RWPE2 (cell line): ENCODE measurements at regions not wholly inside any gene's neighbourhood (a gene's known extent, or its start where the extent isn't known, plus 50 kb on each side); places are given as distances from the start of the nearest gene placed in this dataset.

Experiments used
- ATAC-seq: fragments of 200-7000 bp; cut with Tn5 transposase; 3 replicates; pipeline ENCODE4 v1.9.1; 2021; ENCODE audit warnings: low read depth
- DNase-seq: peaks from one replicate; pipeline ENCODE4 v3.0.0-alpha.2; 2020; ENCODE audit warnings: low spot score
- H3K27ac ChIP-seq: fragments of 450-650 bp; 2 replicates; pipeline ENCODE4 v1.5.1; 2017; ENCODE audit warnings: mild to moderate bottlenecking; ENCODE audit not compliant: poor library complexity, severe bottlenecking
- H3K27me3 ChIP-seq: fragments of 250-450 bp; sonication (Bioruptor Pico); 2 replicates; pipeline ENCODE4 v1.5.1; 2021; ENCODE audit warnings: mild to moderate bottlenecking, moderate library complexity; ENCODE audit not compliant: insufficient read depth, poor library complexity, severe bottlenecking
- H3K36me3 ChIP-seq: fragments of 250-450 bp; sonication (Bioruptor Pico); 2 replicates; pipeline ENCODE4 v1.5.1; 2020; ENCODE audit warnings: low read depth, mild to moderate bottlenecking, moderate library complexity
- H3K4me1 ChIP-seq: fragments of 250-450 bp; sonication (Bioruptor Pico); 2 replicates; pipeline ENCODE4 v1.5.1; 2021; ENCODE audit warnings: mild to moderate bottlenecking, moderate library complexity; ENCODE audit not compliant: insufficient read depth, poor library complexity, severe bottlenecking
- H3K4me3 ChIP-seq: fragments of 250-450 bp; sonication (Bioruptor Pico); 2 replicates; pipeline ENCODE4 v1.5.1; 2021; ENCODE audit warnings: mild to moderate bottlenecking, moderate library complexity; ENCODE audit not compliant: severe bottlenecking
- H3K9me3 ChIP-seq: fragments of 250-450 bp; sonication (Bioruptor Pico); 2 replicates; pipeline ENCODE4 v1.5.1; 2021; ENCODE audit warnings: mild to moderate bottlenecking, moderate library complexity; ENCODE audit not compliant: severe bottlenecking
- CTCF ChIP-seq: fragments of 450-650 bp; IDR thresholded peaks from one replicate; pipeline ENCODE4 v1.5.1; 2017; ENCODE audit warnings: mild to moderate bottlenecking, moderate library complexity; ENCODE audit not compliant: poor library complexity, severe bottlenecking

- H3K36me3 ChIP-seq, result no peaks in the 10 kb centered on the region
- no peaks in the 10 kb centered on the region for H3K9me3 ChIP-seq
- no peaks in the 10 kb centered on the region for H3K4me1 ChIP-seq
- H3K27ac ChIP-seq, result no peak overlapping the region
- no peak for ATAC-seq
- TF ChIP-seq CTCF, result no peak
- no peaks in the 10 kb centered on the region for H3K27me3 ChIP-seq
- no peak for DNase-seq
- H3K4me3 ChIP-seq, result no peak overlapping the region
Observed at GRCh38 chr1:164191191-164191590, 367.8 kb upstream of the PBX1 start.

DNA sequence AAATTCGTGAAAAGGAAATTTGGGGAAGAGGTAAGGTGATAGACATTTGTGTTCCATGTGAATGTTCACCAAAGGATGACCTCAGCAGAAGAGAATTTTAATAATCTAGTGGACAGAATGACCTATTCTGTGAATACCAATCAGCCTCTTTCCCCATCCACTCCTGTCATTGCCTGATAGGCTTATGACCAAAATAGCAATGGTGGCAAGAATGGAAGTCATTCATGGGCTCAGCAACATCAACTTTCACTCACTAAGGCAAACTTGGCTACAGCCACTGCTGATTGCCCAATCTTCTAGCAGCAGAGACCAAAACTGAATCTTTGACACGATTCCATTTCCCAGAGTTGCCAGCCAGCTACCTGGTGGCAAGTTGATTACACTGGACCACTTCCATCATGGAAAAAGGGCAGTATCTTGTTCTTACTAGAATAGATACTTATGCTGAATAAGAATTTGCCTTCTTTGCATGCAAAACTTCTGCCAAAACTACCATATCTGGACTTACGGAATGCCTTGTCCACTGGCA lies 348.7 kb upstream of the PBX1 start:
- no peak for DNase-seq
- no peaks in the 10 kb centered on the region for H3K9me3 ChIP-seq
- H3K4me1 ChIP-seq, result no peaks in the 10 kb centered on the region
- H3K27ac ChIP-seq, result no peak overlapping the region
- H3K4me3 ChIP-seq, result no peak overlapping the region
- ATAC-seq, result no peak
- H3K36me3 ChIP-seq, result no peaks in the 10 kb centered on the region
- no peaks in the 10 kb centered on the region for H3K27me3 ChIP-seq
- TF ChIP-seq CTCF, result no peak

- Histone ChIP-seq H3K4me3 (no peak overlapping the region), H3K27ac (no peak overlapping the region), H3K4me1 (no peaks in the 10 kb centered on the region), H3K9me3 (no peaks in the 10 kb centered on the region), H3K36me3 (no peaks in the 10 kb centered on the region), H3K27me3 (no peaks in the 10 kb centered on the region)
- DNase-seq (no peak), ATAC-seq (no peak)
- no peak for TF ChIP-seq CTCF
Observed at GRCh38 chr1:164223378-164223777, 335.6 kb upstream of the PBX1 start.

GRCh38 chr1:164225011-164225410 lies 334.0 kb upstream of the PBX1 start:
- H3K4me1 ChIP-seq, result no peaks in the 10 kb centered on the region
- DNase-seq (no peak), ATAC-seq (no peak)
- H3K27me3 ChIP-seq, result no peaks in the 10 kb centered on the region
- H3K9me3 ChIP-seq, result no peaks in the 10 kb centered on the region
- H3K27ac ChIP-seq, result no peak overlapping the region
- no peaks in the 10 kb centered on the region for H3K36me3 ChIP-seq
- H3K4me3 ChIP-seq, result no peak overlapping the region
- TF ChIP-seq CTCF, result no peak

DNA sequence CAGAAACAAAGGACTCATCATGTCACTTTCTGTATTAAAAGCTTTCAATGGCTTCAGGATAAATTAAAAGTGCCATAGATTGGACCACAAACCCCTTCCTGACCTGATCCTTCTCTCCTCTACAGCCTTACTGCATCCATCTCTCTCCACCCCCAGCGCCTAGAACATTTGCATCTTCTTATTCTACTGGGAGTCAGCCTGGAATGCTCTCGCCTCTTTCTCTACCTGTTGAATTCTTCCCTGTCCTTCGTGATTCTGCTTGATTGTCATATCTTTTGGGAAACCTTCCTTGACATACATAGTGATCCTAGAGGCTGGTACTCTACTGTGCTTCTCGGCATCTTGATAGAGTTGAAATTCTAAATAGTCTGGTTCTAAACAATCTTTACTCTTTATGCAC lies 332.0 kb upstream of the PBX1 start:
- Histone ChIP-seq H3K9me3 (no peaks in the 10 kb centered on the region), H3K27ac (no peak overlapping the region), H3K27me3 (no peaks in the 10 kb centered on the region), H3K4me3 (no peak overlapping the region), H3K36me3 (no peaks in the 10 kb centered on the region), H3K4me1 (no peaks in the 10 kb centered on the region)
- TF ChIP-seq CTCF, result no peak
- ATAC-seq, result no peak
- no peak for DNase-seq
